ENCODE measurements at regions not wholly inside any gene's neighbourhood (a gene's known extent, or its start where the extent isn't known, plus 50 kb on each side); places are given as distances from the start of the nearest gene placed in this dataset.
"Not testable (repeated sequence)": the region's sequence is repeated elsewhere in the genome, so short reads cannot be mapped to it uniquely, and the experiment has no call there.

DNA sequence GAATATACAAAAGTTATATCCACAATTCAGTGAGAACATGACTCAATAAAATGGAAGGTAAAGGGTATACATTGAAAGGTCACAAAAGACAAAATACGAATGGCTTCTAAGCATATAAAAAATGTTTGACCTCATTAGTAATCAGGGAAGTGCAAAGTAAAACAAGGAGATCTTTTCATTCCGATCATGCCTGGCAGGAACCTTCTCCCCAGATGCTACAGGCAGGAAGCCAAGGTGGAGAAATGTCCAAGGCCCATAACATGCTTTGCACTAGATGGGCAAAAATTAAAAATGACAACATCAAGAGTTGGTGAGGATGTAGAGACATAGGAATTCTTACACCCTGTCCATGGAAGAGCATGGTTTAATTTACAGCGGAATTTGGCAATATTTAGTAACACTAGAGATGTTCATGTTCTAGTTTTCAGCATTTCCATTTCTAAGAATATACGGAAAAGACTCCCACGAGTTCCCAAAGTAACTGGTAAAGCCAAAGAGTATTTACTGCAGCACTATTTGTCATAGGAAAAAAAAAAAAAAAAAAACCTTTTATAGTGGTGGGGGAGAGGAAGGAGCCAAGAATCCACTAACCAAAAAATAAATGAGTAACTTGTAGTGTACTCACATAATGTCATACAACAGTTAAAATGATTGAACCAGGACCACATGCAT lies 184.5 kb upstream of the KAZN start (continued):
- no peak for TF ChIP-seq REXO4 (CRISPR knock-in tag; IDR thresholded peaks at IDR 0.05; ENCODE audit: borderline replicate concordance)
- TF ChIP-seq MEIS2 (CRISPR knock-in tag; IDR thresholded peaks at IDR 0.05) = no peak
- no peak for TF ChIP-seq THYN1 (CRISPR knock-in tag; IDR thresholded peaks at IDR 0.05; ENCODE audit: borderline replicate concordance, low read depth)
- no peak for TF ChIP-seq ZBTB38 (CRISPR knock-in tag; IDR thresholded peaks at IDR 0.05)

DNA sequence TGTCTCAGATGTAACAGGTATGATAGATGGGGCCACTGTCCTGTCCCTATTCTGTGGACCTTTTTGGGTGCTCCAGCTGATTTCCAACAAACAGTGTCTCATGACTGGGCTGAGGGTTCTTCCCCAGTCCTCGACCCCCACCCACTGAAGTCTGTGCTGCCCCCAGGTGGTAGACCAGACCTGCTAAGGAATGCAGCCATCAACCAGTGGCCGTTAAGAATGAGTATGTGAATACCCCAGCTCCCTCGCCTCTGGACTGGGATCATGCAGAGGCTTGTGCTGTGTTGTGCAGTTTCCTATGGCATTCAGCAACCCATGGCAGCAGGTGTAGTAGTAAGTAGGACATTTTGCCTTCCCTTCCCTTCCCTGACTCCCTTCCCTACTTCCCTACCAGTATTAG lies 183.1 kb upstream of the KAZN start:
- Histone ChIP-seq H3K4me2 (ENCODE audit: low read depth, low read length) (no peak overlapping the region), H3K27ac (ENCODE audit: extremely low read length, insufficient read depth, low read length) (no peak overlapping the region), H3K36me3 (replicated peaks in 1 of 2; ENCODE audit: control insufficient read depth in 1 of 2, insufficient read depth in 2 of 2, low read length in 2 of 2) (no peaks in the 10 kb centered on the region), H4K20me1 (ENCODE audit: insufficient read depth, low read length) (no peaks in the 10 kb centered on the region), H3K4me3 (replicated peaks in 1 of 3; ENCODE audit: insufficient read depth in 1 of 3, low read depth in 2 of 3, low read length in 3 of 3) (no peak overlapping the region), H3K79me2 (ENCODE audit: insufficient read depth, low read length) (no peaks in the 10 kb centered on the region), H3K27me3 (ENCODE audit: control insufficient read depth in 1 of 2, insufficient read depth in 2 of 2, low read length in 2 of 2) (peaks cover 0 to under 1% of the 10 kb centered on the region in 2 experiments; a peak in 1 of 5 replicates), H2AFZ (ENCODE audit: low read length) (no peak overlapping the region), H3K9ac (ENCODE audit: insufficient read depth, low read depth, low read length) (no peak overlapping the region), H3K4me1 (ENCODE audit: insufficient read depth, low read length) (no peaks in the 10 kb centered on the region), H3K9me3 (ENCODE audit: low read length) (no peaks in the 10 kb centered on the region)
- ChIA-PET CTCF (ENCODE audit: low intra/inter-chr PET ratio, low total read pairs) (no interaction called here), POLR2A (no interaction called here)
- no peak for TF ChIP-seq ZNF138 (CRISPR knock-in tag; IDR thresholded peaks at IDR 0.05; ENCODE audit: low read depth)
- TF ChIP-seq, protein P1, sequence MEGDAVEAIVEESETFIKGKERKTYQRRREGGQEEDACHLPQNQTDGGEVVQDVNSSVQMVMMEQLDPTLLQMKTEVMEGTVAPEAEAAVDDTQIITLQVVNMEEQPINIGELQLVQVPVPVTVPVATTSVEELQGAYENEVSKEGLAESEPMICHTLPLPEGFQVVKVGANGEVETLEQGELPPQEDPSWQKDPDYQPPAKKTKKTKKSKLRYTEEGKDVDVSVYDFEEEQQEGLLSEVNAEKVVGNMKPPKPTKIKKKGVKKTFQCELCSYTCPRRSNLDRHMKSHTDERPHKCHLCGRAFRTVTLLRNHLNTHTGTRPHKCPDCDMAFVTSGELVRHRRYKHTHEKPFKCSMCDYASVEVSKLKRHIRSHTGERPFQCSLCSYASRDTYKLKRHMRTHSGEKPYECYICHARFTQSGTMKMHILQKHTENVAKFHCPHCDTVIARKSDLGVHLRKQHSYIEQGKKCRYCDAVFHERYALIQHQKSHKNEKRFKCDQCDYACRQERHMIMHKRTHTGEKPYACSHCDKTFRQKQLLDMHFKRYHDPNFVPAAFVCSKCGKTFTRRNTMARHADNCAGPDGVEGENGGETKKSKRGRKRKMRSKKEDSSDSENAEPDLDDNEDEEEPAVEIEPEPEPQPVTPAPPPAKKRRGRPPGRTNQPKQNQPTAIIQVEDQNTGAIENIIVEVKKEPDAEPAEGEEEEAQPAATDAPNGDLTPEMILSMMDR (CRISPR knock-in tag; IDR thresholded peaks at IDR 0.05) = peak; percentile 51
- FAIRE-seq = no peak
- BruUV-seq (replicated peaks) = no TSS peak
- in situ Hi-C loops (cut with HindIII; ENCODE audit: extremely low pct_ligation_motif_present, low pct_unique_long_range_greater_than_20kb) = no loop called here
- intact Hi-C loops (cut with micrococcal nuclease; ENCODE audit: unreplicated experiment) = no loop called here
- WGBS (ENCODE audit: low lambda C conversion rate) = 0% methylated on average over 1 of the region's 3 CpGs
- no peak for ATAC-seq
- no peak for DNase-seq (ENCODE audit: low spot score)

DNA sequence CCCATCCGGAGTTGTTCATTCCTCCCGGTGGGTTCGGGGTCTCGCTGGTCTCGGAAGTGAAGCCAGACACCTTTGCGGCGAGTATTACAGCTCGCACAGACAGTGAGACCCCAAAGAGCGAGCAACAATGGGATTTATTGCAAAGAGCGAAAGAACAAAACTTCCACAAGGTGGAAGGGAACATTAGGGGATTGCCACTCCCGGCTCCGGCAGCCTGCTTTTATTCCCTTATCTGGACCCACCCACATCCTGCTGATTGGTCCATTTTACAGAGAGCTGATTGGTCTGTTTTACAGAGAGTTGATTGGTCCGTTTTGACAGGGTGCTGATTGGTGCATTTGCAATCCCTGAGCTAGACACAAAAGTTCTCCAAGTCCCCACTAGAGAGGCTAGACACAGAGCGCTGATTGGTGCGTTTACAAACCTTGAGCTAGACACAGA lies 178.7 kb upstream of the KAZN start:
- H3K27ac ChIP-seq (ENCODE audit: extremely low read length, insufficient read depth, low read length); H3K9me3 ChIP-seq (ENCODE audit: low read length); H3K79me2 ChIP-seq (ENCODE audit: insufficient read depth, low read length); H3K9ac ChIP-seq (ENCODE audit: insufficient read depth, low read depth, low read length); ATAC-seq; FAIRE-seq; H3K27me3 ChIP-seq (ENCODE audit: control insufficient read depth in 1 of 2, insufficient read depth in 2 of 2, low read length in 2 of 2); H3K36me3 ChIP-seq (replicated peaks in 1 of 2; ENCODE audit: control insufficient read depth in 1 of 2, insufficient read depth in 2 of 2, low read length in 2 of 2); in situ Hi-C loops (cut with HindIII; ENCODE audit: extremely low pct_ligation_motif_present, low pct_unique_long_range_greater_than_20kb); intact Hi-C loops (cut with micrococcal nuclease; ENCODE audit: unreplicated experiment); H3K4me3 ChIP-seq (replicated peaks in 1 of 3; ENCODE audit: insufficient read depth in 1 of 3, low read depth in 2 of 3, low read length in 3 of 3); POLR2A ChIA-PET; H3K4me1 ChIP-seq (ENCODE audit: insufficient read depth, low read length); CTCF ChIA-PET (ENCODE audit: low intra/inter-chr PET ratio, low total read pairs); H3K4me2 ChIP-seq (ENCODE audit: low read depth, low read length); H2AFZ ChIP-seq (ENCODE audit: low read length); BruUV-seq (replicated peaks); H4K20me1 ChIP-seq (ENCODE audit: insufficient read depth, low read length); DNase-seq (ENCODE audit: low spot score): not testable (repeated sequence)
- 42% methylated on average over 14 of the region's 15 CpGs for WGBS (ENCODE audit: low lambda C conversion rate)
